SHP77 (cell line): ENCODE measurements at regions not wholly inside any gene's neighbourhood (a gene's known extent, or its start where the extent isn't known, plus 50 kb on each side); places are given as distances from the start of the nearest gene placed in this dataset.
"Not testable (repeated sequence)": the region's sequence is repeated elsewhere in the genome, so short reads cannot be mapped to it uniquely, and the experiment has no call there.

Source experiments
- DNase-seq, 2 experiments: peaks; one replicate each; lab custom pipeline; 2025; lab: John Stamatoyannopoulos, UW

GRCh38 chr12:46547421-46548354 lies 175.1 kb upstream of the SLC38A2 start:
- no peak for DNase-seq

- no peak for DNase-seq
Measured at GRCh38 chr12:46546634-46547273, 174.2 kb upstream of the SLC38A2 start.

GRCh38 chr12:46543378-46543795 lies 170.8 kb upstream of the SLC38A2 start:
- not testable (repeated sequence) for DNase-seq

- no peak for DNase-seq
Measured at GRCh38 chr12:46538976-46539375, 166.4 kb upstream of the SLC38A2 start.

- no peak for DNase-seq
Measured at GRCh38 chr12:46537387-46537955, 164.9 kb upstream of the SLC38A2 start.

GRCh38 chr12:46536316-46536715 lies 163.7 kb upstream of the SLC38A2 start:
- not testable (repeated sequence) for DNase-seq

- DNase-seq, result no peak
Measured at GRCh38 chr12:46535907-46536306, 163.3 kb upstream of the SLC38A2 start.

- no peak for DNase-seq
Measured at GRCh38 chr12:46535376-46535775, 162.8 kb upstream of the SLC38A2 start.

GRCh38 chr12:46534327-46534840 lies 161.8 kb upstream of the SLC38A2 start:
- no peak for DNase-seq

GRCh38 chr12:46533723-46534122 lies 161.2 kb upstream of the SLC38A2 start:
- DNase-seq, result no peak

GRCh38 chr12:46531804-46532203 lies 159.2 kb upstream of the SLC38A2 start:
- DNase-seq, result no peak

- DNase-seq, result no peak
Measured at GRCh38 chr12:46531059-46531785, 158.6 kb upstream of the SLC38A2 start.

GRCh38 chr12:46530373-46531056 lies 157.9 kb upstream of the SLC38A2 start:
- DNase-seq, result no peak

GRCh38 chr12:46526233-46526632 lies 153.7 kb upstream of the SLC38A2 start:
- no peak for DNase-seq

GRCh38 chr12:46524778-46525177 lies 152.2 kb upstream of the SLC38A2 start:
- no peak for DNase-seq

GRCh38 chr12:46523863-46524770 lies 151.5 kb upstream of the SLC38A2 start:
- no peak for DNase-seq

- no peak for DNase-seq
Measured at GRCh38 chr12:46523446-46523845, 150.9 kb upstream of the SLC38A2 start.

- DNase-seq, result no peak
Measured at GRCh38 chr12:46522071-46522470, 149.5 kb upstream of the SLC38A2 start.

GRCh38 chr12:46521145-46521544 lies 148.6 kb upstream of the SLC38A2 start:
- DNase-seq, result no peak

- no peak for DNase-seq
Measured at GRCh38 chr12:46519407-46519806, 146.8 kb upstream of the SLC38A2 start.
